HG02970 (cell line): ENCODE measurements at regions not wholly inside any gene's neighbourhood (a gene's known extent, or its start where the extent isn't known, plus 50 kb on each side); places are given as distances from the start of the nearest gene placed in this dataset.
"Not testable (repeated sequence)": the region's sequence is repeated elsewhere in the genome, so short reads cannot be mapped to it uniquely, and the experiment has no call there.

Experiments
- ATAC-seq: cut with Tn5 transposase; IDR thresholded peaks from one replicate; pipeline ENCODE4 v1.9.1; 2021; ENCODE audit warnings: mild to moderate bottlenecking, moderate library complexity, moderate number of reproducible peaks; ENCODE audit not compliant: unreplicated experiment, low FRiP score

DNA sequence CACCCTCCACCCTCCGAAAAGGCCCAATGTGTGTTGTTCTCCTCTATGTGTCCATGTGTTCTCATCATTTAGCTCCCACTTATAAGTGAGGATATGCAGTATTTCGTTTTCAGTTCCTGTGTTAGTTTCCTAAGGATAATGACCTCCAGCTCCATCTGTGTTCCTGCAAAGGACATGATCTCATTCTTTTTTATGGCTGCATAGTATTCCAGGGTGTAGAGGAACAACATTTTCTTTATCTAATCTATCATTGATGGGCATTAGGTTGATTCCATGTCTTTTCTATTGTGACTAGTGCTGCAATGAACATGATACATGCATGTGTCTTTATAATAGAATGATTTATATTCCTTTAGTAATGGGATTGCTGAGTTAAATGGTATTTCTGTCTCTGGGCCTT lies 211.3 kb downstream of the HSD17B3 start:
- ATAC-seq: not testable (repeated sequence)

DNA sequence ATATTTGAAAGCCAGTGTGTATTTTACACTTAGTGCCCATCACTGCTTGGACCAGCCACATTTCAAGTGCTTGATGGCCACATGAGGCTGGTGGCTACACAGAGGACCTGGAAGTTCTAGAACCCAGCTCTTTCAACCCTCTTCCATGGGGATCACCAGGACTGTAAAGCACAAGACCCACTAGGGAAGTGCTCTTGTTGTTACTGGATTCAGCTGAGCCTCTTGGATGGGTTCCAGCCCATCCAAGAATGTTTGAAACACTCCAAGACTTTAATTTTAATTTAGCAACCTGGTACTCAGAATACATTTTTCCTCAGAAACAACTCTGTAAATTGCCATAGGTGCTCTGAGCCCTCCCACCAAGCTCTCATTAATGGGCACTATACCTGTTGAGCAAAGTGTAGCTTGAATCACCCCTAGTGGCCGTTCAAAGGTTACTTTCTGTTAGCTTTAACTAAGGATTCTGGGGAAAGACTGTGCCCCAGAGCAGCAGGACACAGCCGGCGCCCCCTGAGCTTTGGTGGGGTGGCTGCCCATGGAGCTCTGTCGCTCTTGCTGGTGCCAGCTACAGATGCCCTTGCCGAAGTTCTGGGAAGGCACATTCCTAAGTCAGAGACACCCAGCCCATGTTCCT lies 212.4 kb downstream of the HSD17B3 start:
- ATAC-seq: no peak

DNA sequence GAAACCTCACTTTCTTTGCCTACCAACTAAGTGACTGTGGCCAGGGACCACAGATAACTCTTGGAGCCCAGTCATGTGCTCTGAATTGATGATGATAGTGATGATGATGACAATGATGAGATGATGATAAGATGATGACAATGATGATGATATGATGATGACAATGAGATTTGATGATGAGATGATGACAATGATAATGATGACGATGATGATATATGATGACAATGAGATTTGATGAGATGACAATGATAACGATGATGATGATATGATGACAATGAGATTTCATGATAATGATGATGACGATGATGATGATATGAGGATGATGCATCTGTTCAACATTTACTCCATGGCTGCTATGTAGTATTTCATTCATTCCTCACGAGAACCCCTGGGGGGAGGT lies 213.0 kb downstream of the ERCC6L2 start:
- ATAC-seq: no peak

DNA sequence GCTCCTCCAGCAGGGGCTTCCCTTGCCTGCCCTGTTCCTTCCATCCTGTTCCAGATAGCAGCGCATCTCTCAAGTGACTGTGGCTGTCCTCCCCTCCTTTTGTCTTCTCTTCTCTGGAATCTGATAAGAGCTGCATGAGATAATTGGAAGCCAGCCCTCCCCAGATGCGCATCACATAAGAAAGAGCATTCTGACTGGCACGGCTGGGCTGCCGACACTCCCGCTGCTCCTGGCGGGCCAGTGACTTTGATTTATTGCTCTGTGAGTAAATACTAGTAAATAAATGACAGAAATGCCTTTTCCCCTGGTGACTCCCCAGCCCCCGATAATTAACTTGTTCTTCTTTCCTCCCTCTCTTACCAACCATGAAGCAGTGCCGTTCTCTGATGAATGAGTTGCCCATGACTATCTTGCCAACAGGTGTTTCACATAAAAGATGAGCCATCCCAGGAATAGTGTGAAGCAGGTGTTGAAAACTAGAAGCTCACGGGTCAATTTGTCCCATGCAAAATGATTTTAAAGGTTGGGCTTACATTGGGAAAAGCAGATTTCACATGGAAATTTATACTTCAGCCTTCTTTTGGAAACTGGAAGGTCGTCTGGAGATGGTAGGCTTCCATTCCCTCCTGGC lies 212.3 kb downstream of the ERCC6L2 start:
- ATAC-seq: no peak

DNA sequence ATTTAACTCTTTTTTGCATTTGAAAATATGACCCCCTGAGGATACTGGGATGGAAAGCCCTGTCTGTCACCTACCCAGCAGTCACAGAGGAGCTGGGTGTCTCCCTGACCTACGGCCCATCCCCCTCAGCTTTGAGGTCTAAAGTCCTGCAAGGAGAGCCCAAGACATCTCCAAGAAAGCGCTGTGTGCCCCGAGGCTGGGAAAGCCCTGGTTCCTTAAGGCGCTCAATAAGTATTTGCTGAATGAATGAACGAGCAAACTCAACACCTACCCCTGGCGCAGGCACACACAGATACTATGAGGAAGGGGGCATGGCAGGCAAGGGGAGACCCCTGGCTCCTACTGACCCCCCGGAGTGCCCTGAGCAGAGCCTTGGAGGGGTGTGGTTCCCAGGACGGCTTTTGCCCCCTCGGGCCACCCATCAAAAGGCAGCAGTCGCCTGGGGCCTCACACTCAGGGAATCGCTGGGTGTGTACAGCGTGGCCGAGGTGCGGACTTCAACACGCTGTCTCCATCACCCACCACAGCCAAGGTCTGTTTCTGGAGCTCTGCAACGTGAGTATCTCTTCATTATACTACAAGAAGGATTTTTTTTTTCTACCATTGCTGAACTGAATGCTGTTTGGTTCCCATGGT lies 211.6 kb downstream of the ERCC6L2 start:
- ATAC-seq: no peak

DNA sequence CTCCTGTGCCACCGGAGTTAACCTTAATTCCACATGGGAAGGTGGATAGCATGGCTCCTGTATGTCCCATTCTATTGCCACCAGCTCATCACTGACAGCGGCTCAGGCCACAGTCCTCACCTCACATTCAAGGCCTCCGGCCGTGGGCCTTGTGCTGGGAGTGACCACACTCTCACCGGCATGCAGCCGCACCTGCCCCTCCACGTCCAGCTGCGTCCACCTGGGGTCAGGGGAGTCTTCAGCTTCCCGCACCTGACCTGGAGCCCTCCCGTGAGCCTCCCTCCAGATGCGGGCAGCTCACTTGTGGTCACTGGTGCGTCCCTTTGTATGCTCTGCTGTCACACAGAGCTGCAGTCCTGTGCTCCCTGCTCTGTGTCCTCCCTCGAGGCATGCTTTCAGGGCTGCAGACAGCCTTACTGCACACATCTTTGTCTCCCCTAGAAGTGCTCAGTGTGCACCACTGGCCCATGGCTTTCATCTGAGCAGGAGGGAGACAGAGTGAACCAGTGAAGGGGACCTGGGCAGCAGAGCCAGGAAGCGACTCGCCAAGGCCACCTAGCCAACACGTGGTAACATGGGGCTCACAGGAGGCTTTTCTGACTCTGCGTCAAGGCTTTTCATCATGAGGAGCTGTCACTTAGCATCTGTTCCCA lies 210.1 kb downstream of the ERCC6L2 start:
- ATAC-seq: no peak

DNA sequence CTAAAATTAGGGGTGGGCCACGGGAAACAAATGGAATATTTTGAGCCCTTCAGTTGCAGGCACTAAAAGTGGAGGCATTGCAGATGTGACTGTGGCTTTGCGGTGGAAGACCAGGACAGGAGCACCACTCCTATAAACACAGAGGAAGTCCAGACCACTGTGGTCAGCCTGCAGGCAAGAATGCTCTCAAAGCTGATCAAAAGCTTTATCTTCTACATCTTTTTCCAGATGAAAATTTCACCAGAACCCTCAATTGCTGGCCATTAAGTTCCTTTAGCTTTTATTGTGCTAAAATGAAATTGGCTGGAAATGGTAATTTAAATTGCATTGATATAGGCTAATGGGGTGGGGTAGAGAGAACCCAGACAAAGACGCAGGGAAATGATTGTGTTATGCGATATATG lies 208.8 kb downstream of the ERCC6L2 start:
- no peak for ATAC-seq

DNA sequence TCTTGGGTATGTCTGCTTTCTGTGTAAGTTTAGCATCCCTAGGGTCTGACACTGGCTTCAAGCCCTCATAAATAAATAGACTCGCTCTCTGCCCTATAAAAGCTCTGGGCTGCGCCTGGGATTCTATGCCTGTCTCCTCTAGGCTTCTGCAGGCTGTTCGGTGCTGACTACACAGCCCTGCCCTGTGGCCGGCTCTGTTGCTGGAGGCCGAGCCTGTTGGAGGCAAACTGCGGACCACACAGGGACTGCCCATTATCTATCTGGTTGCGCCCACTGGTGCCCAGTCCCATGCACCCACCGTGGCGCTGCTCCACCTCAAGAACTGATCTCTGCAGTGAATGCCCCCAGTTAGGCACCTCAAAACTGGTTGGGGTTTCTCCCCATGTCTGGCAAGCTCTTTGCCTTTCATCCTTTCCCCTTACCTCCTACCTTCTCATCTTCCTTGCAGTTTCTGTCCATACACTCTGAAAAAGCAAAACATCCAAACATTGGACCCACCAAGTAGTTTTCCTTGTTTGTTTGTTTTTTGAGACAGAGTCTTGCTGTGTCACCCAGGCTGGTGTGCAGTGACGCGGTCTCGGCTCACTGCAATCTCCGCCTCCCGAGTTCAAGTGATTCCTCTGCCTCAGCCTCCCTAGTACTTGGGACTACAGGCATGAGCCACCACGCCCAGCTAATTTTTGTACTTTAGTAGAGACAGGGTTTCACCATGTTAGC lies 207.2 kb downstream of the ERCC6L2 start:
- no peak for ATAC-seq

DNA sequence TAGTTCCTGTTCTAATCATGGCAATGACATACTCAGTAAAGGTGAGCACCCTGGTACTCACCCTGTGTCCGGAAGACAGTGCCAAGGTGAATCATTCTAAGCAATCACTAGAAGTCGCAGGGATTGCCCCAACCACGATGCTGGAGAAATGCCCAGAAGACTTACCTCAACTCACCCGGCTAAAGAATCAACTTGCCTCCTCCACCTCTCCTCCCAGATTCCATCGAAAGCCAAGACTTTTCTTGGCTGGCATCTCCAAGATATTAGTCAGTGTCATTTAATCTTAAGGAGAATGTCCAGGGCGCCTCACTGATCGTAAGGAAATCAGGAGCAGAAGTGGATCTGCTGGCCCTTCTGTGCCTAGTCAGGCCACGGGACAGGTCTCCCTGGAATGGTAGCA lies 204.9 kb downstream of the ERCC6L2 start:
- no peak for ATAC-seq

DNA sequence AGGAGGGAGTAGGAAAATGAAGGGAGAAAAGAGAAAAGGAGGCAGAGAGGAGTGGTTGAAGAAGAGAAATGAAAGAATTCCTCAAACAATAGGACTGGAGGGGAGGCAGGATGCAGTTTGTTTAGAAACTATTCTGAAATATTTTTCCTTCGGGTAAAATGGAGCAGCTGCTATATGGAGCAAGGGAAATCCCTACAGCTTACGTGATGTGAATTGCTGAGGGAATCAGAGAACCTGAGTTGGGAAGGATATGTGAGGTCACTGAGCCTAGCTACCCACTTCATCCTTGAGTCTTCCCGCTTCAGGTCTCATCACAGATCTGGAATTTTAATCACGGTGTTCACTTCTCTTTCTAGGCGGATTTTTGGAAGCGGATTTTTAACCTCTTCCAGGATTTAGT lies 204.3 kb downstream of the ERCC6L2 start:
- ATAC-seq: no peak

DNA sequence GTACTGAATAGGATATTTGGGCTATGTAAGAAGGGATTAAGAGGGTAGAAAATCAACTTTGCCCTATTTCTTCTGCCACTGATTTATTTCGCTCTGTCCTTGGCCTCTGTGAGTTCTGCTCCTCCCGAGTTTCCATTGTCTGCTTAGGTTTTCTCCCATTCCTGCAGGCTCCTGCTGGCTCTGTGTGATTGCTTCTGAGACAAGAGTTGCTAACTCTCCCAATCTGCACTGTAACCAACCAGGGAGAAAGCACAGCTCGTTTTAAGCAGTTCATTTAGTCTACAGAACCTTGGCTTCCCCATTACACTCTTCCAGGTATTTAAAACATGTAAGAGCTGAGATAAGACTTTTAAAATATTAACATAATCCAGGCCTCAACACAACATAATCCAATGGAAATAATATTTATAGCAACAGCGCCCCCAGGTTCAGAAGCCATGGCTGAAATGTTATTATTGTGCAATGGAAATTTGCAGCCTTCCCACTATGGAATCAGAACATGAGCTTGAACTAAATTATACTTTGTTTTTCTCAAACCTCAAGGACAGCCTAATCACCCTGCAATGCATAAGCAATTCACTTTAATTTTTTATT lies 203.5 kb downstream of the ERCC6L2 start:
- no peak for ATAC-seq

DNA sequence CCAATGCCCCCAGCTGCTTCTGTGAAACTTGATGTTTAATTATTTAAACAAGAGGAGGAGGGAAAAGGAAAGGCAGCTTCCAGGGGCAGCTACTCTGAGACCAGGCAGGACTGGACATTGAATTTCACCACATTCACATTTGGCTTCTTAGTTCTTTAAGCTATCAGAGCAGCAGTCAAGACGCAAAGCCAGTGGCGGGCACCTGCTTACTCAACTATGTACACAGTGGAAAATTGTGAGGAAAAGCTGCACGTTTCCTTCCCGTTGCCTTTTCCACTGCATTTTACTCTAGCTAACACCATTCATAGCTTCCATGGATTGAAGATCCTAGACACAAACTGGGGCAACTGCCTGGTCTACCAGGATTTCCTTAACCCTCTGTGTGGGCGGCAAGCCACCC lies 200.3 kb downstream of the ERCC6L2 start:
- ATAC-seq: no peak

DNA sequence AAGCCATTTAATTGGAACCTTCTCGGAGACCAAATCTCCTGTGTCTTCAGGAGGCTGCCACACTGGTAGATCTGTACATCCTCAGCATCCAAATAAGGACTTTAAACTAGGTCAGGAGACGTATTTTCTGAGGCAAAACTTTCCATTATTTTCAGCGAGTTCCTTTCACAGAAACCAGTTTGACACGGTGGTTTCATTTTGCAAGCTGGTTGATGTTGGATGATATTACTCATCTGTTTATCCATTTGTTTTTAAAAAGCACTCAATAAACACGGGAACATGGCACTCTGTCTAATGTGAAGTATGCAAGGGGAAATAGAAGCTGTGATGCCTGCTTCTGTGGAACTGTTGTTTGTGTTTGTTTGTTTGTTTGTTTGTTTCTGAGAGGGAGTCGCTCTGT lies 199.6 kb downstream of the ERCC6L2 start:
- ATAC-seq: no peak

DNA sequence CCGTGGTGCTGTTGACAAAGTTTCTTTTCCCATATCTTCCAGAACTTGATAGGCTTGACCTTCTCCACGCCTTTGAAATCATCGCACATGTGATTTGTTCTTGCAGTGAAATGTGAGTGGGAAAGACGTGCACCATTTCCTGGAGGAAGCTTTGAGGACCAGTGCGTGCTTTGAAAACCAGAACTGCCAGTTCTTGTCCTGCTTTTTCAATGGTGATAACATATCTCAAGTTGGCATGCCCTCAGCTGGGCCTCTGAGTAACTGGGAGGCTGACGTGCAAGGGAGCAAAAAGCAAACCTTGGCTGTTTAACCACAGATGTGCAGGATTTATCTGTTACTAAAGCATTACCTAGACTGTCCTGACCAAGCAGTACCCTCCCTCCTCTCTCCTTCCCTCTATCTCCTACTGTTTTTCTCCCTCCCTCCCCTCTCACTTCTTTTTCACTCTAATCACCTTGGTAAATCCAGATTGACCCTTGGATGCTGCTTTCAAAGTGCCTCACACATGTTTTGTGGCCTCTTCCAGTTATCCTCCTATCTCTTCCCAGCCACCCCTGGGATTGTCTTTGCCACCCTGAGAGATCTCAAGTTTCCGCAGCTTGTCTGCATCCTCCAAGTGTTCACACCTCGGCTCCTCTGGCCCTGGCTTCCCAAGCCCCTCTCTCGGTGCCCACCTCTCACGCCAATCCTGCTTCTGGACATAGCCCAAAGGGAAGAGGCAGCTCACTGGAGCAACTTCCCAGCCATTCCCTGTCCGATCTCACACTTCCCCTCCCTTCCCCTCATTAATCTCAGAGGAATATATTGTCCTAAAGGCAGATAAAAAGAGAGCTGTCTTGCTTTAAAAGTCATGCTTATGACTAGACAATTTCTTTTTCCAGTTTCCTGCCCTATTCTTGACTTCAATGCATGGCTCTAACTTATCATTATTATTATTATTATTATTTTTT lies 198.3 kb downstream of the ERCC6L2 start:
- ATAC-seq: no peak

DNA sequence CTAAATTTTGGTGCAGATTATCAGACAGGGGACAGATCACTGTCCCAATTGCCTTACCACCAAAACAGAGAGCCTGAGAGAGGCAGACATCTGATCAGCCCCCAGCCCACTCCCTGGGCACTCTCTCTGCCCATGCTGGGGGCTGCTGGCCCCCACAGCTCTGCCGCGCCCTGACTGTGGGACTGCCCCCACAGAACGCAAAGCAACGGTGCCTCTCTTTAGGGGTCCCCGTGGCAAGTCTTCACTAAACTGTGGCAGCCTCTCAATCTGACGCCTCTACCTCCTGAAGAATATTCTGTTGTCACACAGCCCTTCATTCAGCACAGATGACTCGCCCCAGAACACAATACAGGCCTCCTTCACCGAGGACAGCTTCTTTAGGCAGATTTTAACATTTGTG lies 197.4 kb downstream of the ERCC6L2 start:
- no peak for ATAC-seq

DNA sequence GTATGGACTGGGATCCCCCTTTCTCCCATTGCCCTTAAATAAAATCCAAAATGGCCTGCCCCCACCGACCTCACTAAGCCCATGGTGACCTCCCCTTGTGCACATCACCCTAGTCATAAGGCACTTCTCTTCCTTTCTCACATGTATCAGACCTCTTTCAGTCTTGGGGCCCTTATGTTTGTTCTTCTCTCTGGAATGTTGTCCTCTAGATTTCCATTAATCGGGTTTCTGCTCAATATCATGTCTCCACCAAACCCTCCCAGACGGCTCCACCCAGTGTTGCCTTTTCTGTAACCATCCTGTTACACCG lies 196.3 kb downstream of the ERCC6L2 start:
- ATAC-seq: no peak

DNA sequence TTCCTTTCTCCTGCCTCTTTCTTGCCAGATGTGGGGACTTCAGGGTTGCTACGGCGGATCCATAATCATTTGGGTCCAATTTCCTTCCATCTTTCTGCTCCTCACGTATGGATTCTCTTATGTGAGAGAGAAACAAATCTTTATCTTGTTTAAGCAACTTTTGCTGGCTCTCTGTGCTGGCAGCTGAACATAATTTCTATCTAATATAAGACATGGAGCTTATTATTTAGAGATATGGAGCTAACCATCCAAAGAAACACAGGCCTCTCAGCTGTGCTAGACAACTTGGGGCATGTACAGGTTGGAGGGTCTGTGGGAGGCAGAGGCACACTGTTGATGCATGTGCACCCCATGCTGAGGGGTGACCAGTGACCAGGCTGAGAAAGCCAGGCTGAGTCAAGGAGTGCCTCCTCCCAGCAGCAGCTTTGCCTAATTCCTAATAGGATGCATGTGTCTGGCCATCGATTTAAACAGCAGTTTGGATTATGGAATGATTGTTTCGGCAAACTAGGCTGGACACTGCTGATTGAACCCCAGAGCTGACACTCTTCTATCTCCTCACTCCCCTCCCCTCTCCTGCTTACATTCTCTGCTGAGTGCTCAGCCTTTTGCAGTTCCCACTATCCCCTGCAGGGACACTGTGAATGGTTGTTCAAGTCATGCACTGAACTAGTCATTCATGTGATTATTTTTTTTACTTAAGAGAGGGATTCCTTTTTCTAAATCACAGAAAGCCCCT lies 195.8 kb downstream of the ERCC6L2 start:
- no peak for ATAC-seq

DNA sequence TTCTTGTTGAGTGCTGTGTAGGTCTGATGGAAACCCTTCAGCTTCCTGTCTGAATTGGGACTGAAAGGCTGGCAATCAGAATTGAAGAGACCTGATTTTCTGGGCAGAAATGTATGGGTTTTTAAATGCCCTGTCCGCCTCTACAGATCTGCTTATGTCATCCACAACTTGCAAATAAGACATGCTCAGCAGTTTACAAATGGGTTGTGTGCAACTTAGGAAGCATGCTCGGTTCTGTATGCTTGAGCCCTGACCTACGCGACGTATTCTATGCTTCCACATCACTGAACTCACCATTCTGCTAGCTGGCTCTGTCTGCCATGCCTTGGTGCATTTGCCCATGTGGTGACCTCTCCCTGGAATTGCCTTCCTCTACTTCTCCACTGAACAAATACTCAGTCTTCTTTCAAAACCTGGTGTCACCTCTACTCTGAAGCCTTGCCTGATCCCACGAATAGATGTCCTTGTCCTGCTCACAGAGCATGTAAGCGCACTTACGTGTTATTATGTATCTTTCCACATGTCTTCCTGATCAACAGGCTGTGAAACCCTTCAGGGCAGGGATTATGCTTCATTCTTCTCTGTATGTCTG lies 194.2 kb downstream of the ERCC6L2 start:
- ATAC-seq: no peak

DNA sequence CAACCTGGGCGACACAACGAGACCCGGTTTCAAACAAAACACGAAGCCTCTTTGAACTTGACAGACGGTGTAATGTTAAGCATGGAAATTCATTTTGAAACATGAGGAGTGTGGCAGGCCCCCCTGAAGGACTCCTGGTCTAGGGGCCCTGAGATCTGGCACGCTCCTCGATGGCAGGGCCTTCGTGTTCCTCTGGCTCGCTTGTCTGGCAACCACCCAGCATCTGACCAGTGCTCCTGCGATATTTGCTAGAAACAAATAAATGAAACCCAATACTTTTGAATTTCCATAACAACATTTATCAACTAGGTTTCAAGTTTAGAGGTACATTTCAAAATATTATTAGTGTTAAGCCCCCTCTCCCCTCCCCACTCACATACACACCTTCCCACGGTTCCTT lies 193.0 kb downstream of the ERCC6L2 start:
- no peak for ATAC-seq
